ENCODE measurements at regions not wholly inside any gene's neighbourhood (a gene's known extent, or its start where the extent isn't known, plus 50 kb on each side); places are given as distances from the start of the nearest gene placed in this dataset.

GRCh38 chr3:187929112-187929816, 184.0 kb upstream of the BCL6 start:
- H3K27ac ChIP-seq (ENCODE audit: low read depth, low read length) = no peak overlapping the region
- no peak overlapping the region for H3K4me2 ChIP-seq (ENCODE audit: low read length)
- H3K27me3 ChIP-seq (ENCODE audit: insufficient read depth, low read length) = no peaks in the 10 kb centered on the region
- no peaks in the 10 kb centered on the region for H3K9me3 ChIP-seq (ENCODE audit: control insufficient read depth in 1 of 2, insufficient read depth in 1 of 2, low read depth in 1 of 2, low read length in 2 of 2)
- no peak overlapping the region for H2AFZ ChIP-seq (ENCODE audit: low read depth, low read length, poor library complexity, severe bottlenecking)
- no peak overlapping the region for H3K4me3 ChIP-seq (replicated peaks in 1 of 2; ENCODE audit: low read depth in 1 of 2, low read length in 2 of 2)
- RAD21 ChIA-PET (ENCODE audit: low non-redundant PET in 1 of 2, low total read pairs in 2 of 2, uncharacterized antibody in 2 of 2, unreplicated experiment in 2 of 2) = no interaction called here
- H3K9me2 ChIP-seq (ENCODE audit: insufficient read depth) = no peaks in the 10 kb centered on the region
- no peaks in the 10 kb centered on the region for H3K79me2 ChIP-seq (ENCODE audit: insufficient read depth, low read length)
- TF ChIP-seq SP1 (IDR thresholded peaks at IDR 0.05; ENCODE audit: low read depth) (no peak), CBX3 (IDR thresholded peaks at IDR 0.05; ENCODE audit: low read depth) (no peak), TCF7L2 (IDR thresholded peaks at IDR 0.05; ENCODE audit: borderline replicate concordance, extremely low read depth, insufficient read depth, insufficient read length) (no peak), EGR1 (IDR thresholded peaks at IDR 0.05; ENCODE audit: low read depth) (no peak), ATF3 (IDR thresholded peaks at IDR 0.05) (no peak), SRF (IDR thresholded peaks at IDR 0.05; ENCODE audit: low read depth) (no peak), FOSL1 (IDR thresholded peaks at IDR 0.05; ENCODE audit: low read depth) (no peak), JUND (IDR thresholded peaks at IDR 0.05) (no peak), ELF1 (IDR thresholded peaks at IDR 0.05; ENCODE audit: borderline replicate concordance, low read depth) (no peak), POLR2AphosphoS5 (IDR thresholded peaks at IDR 0.05; ENCODE audit: low read depth, low read length) (no peak), CTCF (IDR thresholded peaks at IDR 0.05 in 2 of 3, conservative IDR thresholded peaks at IDR 0.05 in 1 of 3; ENCODE audit: borderline replicate concordance in 1 of 3, insufficient read depth in 1 of 3, low read depth in 2 of 3, low read length in 2 of 3) (no peak), EZH2 (IDR thresholded peaks at IDR 0.05) (no peak), RAD21 (IDR thresholded peaks at IDR 0.05; ENCODE audit: low read depth) (no peak), POLR2A (IDR thresholded peaks at IDR 0.05; ENCODE audit: borderline replicate concordance, extremely low read depth, insufficient read depth, insufficient read length) (no peak), ZBTB33 (IDR thresholded peaks at IDR 0.05; ENCODE audit: extremely low read depth, insufficient replicate concordance, low read length) (no peak)
- CTCF ChIA-PET = no interaction called here
- no TSS peak for BruUV-seq (replicated peaks)
- H3K9ac ChIP-seq (ENCODE audit: low read length) = no peak overlapping the region
- ATAC-seq (no peak), DNase-seq (ENCODE audit: low read depth, low spot score) (no peak)
- no peaks in the 10 kb centered on the region for H3K4me1 ChIP-seq (ENCODE audit: control insufficient read depth in 1 of 2, insufficient read depth in 2 of 2, low read length in 2 of 2)
- H3K36me3 ChIP-seq (ENCODE audit: control insufficient read depth in 1 of 2, insufficient read depth in 2 of 2, low read length in 2 of 2) = no peaks in the 10 kb centered on the region
- POLR2A ChIA-PET = no interaction called here
- intact Hi-C loops (cut with micrococcal nuclease) = no loop called here
- no peaks in the 10 kb centered on the region for H4K20me1 ChIP-seq (ENCODE audit: insufficient read depth)

Measured in HCT116 (cell line).